Pancreas (tissue), 10 donors: ENCODE measurements at regions not wholly inside any gene's neighbourhood (a gene's known extent, or its start where the extent isn't known, plus 50 kb on each side); places are given as distances from the start of the nearest gene placed in this dataset.
"Not testable (repeated sequence)": the region's sequence is repeated elsewhere in the genome, so short reads cannot be mapped to it uniquely, and the experiment has no call there.

Source experiments
- ATAC-seq, 4 donors: fragments of 200-7000 bp; cut with Tn5 transposase; one replicate each; pipeline versions ENCODE4 v1.8.0 to v1.9.1; 2020; ENCODE audit warnings: mild to moderate bottlenecking in 4 of 4, moderate library complexity in 4 of 4
- DNase-seq, 6 donors: peaks; one replicate each; pipeline ENCODE4 v3.0.0-alpha.2; 2020
- FAIRE-seq: peaks from 2 replicates; lab custom pipeline; 2012; peaks lifted over from hg19 to GRCh38; lab: Jason Lieb, UNC
- H3K27ac ChIP-seq, 4 donors: fragments of 200-600 bp; sonication (generic); 1 replicate in 3 of 4; 2 replicates in 1 of 4; pipeline versions ENCODE4 v1.5.0 to v1.8.0; 2020
- H3K27me3 ChIP-seq, 4 donors: fragments of 200-600 bp; one replicate each; pipeline ENCODE4 v1.8.0; 2021
- H3K36me3 ChIP-seq, 3 donors: fragments of 200-600 bp; sonication (generic) in 1 of 3; one replicate each; pipeline versions ENCODE4 v1.5.0 to v1.8.0; 2020 to 2021
- H3K4me1 ChIP-seq, 3 donors: fragments of 200-600 bp; one replicate each; pipeline ENCODE4 v1.8.0; 2021
- H3K4me3 ChIP-seq, 4 donors: fragments of 200-600 bp; sonication (generic) in 2 of 4; one replicate each; pipeline versions ENCODE4 v1.5.0 to v1.8.0; 2020 to 2021
- H3K9me3 ChIP-seq, 4 donors: fragments of 200-600 bp; one replicate each; pipeline ENCODE4 v1.8.0; 2021
- WGBS, 2 donors: extraction: QIAGEN DNeasy Blood & Tissue Kit; methylation state at CpG; one replicate each; pipeline ENCODE4 v1.1.7; 2013; 5-methylcytosine and 5-hydroxymethylcytosine counted together
- intact Hi-C, 3 donors: fragments of 100-400 bp; cut with DNase I; formaldehyde crosslinking; loops; one replicate each; pipeline versions ENCODE4 v1.11.1 to v1.14.2; 2022
- TF ChIP-seq, protein P1 (sequence below), 4 donors: fragments of 200-600 bp; sonication (generic) in 3 of 4; IDR thresholded peaks; one replicate each; pipeline versions ENCODE4 v1.5.0 to v1.8.0; 2021; ENCODE audit warnings: antibody characterized with exemption in 4 of 4
- donor health status: healthy with polysubstance abuse.
- donor health status: DM: no; HTN: no; CAD: no; lungs with moderate emphysema.
- donor health status: DM: no; HTN: no; CAD: no.
- donor health status: control.
- donor health status: control.
- donor health status: Bipolar disorder and iron deficiency.
- donor health status: DM: yes; HTN: yes; CAD: no.
- donor health status: DM: no; HTN: no; CAD: no.
- donor health status: DM: no; HTN: no; CAD: no.
- donor health status: DM: yes; HTN: yes; CAD: no.

DNA sequence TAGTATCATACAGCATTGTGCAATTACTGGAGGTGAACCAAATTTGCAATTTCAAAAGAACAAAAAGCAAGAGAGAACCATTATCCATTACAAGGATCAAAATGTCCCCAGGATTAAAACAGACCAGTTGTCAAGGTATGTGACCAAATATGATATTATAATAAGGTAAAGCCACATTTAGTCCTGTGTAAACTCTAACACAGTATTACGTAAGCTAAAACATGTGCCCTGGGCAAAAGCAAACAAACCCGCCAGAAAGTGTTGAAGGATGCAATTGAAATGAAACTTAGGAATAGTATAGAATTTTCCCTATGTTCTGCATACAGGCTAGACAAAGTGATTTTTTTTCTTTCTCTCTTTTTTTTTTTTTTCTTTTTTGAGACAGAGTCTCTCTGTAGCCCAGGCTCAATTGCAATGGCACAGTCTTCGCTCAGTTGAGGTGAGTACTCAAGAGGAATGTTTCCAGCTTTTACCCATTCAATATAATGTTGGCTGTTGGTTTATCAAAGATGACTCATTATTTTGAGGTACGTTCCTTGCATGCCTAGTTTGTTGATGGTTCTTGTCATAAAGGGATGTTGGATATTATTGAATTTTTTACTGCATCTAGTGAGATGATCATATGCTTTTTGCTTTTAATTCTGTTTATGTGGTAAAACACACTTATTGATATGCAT, 137.1 kb upstream of the FOXG1 start:
- 48 to 59% methylated on average over 4 of the region's 4 CpGs for WGBS, 2 donors
- H3K4me3 ChIP-seq: no peak overlapping the region
- H3K36me3 ChIP-seq: no peaks in the 10 kb centered on the region
- TF ChIP-seq, protein P1, sequence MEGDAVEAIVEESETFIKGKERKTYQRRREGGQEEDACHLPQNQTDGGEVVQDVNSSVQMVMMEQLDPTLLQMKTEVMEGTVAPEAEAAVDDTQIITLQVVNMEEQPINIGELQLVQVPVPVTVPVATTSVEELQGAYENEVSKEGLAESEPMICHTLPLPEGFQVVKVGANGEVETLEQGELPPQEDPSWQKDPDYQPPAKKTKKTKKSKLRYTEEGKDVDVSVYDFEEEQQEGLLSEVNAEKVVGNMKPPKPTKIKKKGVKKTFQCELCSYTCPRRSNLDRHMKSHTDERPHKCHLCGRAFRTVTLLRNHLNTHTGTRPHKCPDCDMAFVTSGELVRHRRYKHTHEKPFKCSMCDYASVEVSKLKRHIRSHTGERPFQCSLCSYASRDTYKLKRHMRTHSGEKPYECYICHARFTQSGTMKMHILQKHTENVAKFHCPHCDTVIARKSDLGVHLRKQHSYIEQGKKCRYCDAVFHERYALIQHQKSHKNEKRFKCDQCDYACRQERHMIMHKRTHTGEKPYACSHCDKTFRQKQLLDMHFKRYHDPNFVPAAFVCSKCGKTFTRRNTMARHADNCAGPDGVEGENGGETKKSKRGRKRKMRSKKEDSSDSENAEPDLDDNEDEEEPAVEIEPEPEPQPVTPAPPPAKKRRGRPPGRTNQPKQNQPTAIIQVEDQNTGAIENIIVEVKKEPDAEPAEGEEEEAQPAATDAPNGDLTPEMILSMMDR (IDR thresholded peaks at IDR 0.05): no peak
- H3K27ac ChIP-seq: no peak overlapping the region
- H3K27me3 ChIP-seq: no peaks in the 10 kb centered on the region
- intact Hi-C loops: no loop called here
- no peak for ATAC-seq
- no peaks in the 10 kb centered on the region for H3K9me3 ChIP-seq
- no peak for DNase-seq
- no peak for FAIRE-seq
- no peaks in the 10 kb centered on the region for H3K4me1 ChIP-seq

DNA sequence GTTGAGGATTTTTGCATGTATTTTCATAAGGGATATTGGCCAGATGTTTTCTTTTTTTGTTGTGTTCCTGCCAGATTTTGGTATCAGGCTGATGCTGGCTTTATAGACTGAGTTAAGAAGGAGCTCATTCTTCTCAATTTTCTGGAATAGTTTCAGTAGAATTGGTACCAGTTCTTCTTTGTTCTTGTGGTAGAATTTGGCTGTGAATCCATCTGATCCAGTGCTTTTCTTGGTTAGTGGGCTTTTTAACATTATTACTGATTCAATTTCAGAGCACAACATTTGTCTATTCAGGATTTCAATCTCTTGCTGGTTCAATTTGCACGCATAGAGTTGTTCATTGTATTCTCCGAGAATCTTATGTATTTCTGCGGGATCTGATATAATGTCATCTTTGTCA, 136.5 kb upstream of the FOXG1 start:
- H3K9me3 ChIP-seq: no peaks in the 10 kb centered on the region
- H3K4me1 ChIP-seq: no peaks in the 10 kb centered on the region
- FAIRE-seq (no peak), ATAC-seq (no peak), DNase-seq (no peak)
- 83 to 93% methylated on average over 3 of the region's 3 CpGs for WGBS, 2 donors
- H3K27me3 ChIP-seq: no peaks in the 10 kb centered on the region
- TF ChIP-seq, protein P1 (IDR thresholded peaks at IDR 0.05): no peak
- H3K4me3 ChIP-seq: no peak overlapping the region
- intact Hi-C loops: no loop called here
- no peak overlapping the region for H3K27ac ChIP-seq
- H3K36me3 ChIP-seq: no peaks in the 10 kb centered on the region

DNA sequence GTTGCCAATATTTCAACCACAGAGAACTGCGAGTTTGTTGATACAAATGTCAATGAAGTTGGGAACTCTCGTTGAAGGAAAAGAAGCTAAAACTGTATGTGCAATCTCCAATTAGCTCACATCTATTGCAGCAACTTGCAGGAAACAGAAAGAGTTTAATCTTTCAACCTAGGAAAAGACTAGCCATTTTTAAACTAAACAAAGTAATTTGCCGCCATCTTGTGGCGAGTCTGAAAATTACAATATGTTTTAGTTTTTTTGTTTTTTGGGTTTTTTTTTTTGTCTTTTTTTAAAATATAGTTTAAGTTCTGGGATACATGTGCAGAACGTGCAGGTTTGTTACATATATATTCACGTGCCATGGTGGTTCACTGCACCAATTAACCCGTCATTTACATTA, 131.2 kb upstream of the FOXG1 start:
- DNase-seq (no peak), FAIRE-seq (no peak), ATAC-seq (peak in 1 of 4 donors; percentile 46)
- Histone ChIP-seq H3K9me3 (no peaks in the 10 kb centered on the region), H3K27ac (no peak overlapping the region), H3K4me1 (no peaks in the 10 kb centered on the region), H3K36me3 (no peaks in the 10 kb centered on the region), H3K4me3 (no peak overlapping the region), H3K27me3 (no peaks in the 10 kb centered on the region)
- TF ChIP-seq, protein P1 (IDR thresholded peaks at IDR 0.05): peak; percentile 19 to 45 (median 28)
- 1 to 2% methylated on average over 7 of the region's 7 CpGs for WGBS, 2 donors
- intact Hi-C loops: no loop called here

DNA sequence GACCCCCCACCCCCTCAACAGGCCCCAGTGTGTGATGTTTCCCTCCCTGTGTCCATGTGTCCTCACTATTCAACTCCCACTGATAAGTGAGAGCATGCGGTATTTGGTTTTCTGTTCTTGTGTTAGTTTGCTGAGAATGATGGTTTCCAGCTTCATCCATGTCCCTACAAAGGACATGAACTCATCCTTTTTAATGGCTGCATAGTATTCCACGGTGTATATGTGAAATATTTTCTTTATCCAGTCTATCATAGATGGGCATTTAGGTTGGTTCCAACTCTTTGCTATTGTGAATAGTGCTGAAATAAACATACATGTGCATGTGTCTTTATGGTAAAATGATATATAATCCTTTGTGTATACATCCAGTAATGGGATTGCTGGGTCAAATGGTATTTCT, 130.8 kb upstream of the FOXG1 start:
- ATAC-seq, H3K36me3 ChIP-seq, H3K27me3 ChIP-seq, intact Hi-C loops, DNase-seq, H3K4me3 ChIP-seq, H3K4me1 ChIP-seq, H3K9me3 ChIP-seq, H3K27ac ChIP-seq, FAIRE-seq: not testable (repeated sequence)
- WGBS, 2 donors: 40 to 46% methylated on average over 2 of the region's 2 CpGs

DNA sequence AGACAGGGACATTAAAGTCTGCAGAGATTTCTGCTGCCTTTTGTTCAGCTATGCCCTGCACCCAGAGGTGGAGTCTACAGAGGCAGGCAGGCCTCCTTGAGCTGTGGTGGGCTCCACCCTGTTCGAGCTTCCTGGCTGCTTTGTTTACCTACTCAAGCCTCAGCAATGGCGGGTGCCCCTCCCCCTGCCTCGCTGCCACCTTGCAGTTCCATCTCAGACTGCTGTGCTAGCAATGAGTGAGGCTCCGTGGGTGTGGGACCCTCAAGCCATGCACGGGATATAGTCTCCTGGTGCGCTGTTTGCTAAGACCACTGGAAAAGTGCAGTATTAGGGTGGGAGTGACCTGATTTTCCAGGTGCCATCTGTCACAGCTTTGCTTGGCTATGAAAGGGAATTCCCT, 125.4 kb upstream of the FOXG1 start:
- H3K27me3 ChIP-seq, H3K4me1 ChIP-seq, intact Hi-C loops, H3K36me3 ChIP-seq, H3K4me3 ChIP-seq, ATAC-seq, H3K27ac ChIP-seq, H3K9me3 ChIP-seq, FAIRE-seq: not testable (repeated sequence)
- DNase-seq: peak in 1 of 6 donors; percentile 15
- WGBS, 2 donors: 57 to 69% methylated on average over 6 of the region's 6 CpGs

DNA sequence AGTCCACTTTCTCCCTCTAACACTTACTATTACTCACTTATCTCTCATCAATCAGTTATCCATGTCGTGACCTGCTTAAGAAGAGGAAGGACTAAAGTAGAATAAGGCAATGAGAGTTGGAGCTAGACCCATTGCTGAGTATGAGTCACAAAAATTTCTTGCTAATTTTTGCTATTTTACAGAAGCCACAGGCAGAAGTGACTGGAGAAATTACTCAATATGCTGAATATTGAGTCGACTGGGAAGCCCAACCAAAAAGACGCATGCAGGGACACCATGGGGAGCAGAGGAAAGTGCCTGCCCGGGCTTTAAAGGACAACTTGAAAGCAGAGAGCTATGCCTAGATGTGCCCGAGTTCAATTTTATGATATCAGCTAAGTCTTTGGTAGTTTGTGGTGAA, 115.4 kb upstream of the FOXG1 start:
- H3K9me3 ChIP-seq: no peaks in the 10 kb centered on the region
- intact Hi-C loops: no loop called here
- TF ChIP-seq, protein P1 (IDR thresholded peaks at IDR 0.05): no peak
- FAIRE-seq: no peak
- H3K36me3 ChIP-seq: no peaks in the 10 kb centered on the region
- no peak for ATAC-seq
- H3K4me3 ChIP-seq: no peak overlapping the region
- WGBS, 2 donors: 56 to 69% methylated on average over 5 of the region's 5 CpGs
- H3K27ac ChIP-seq: no peak overlapping the region
- H3K4me1 ChIP-seq: no peaks in the 10 kb centered on the region
- no peak for DNase-seq
- no peaks in the 10 kb centered on the region for H3K27me3 ChIP-seq
